A673 (cell line): ENCODE measurements at regions not wholly inside any gene's neighbourhood (a gene's known extent, or its start where the extent isn't known, plus 50 kb on each side); places are given as distances from the start of the nearest gene placed in this dataset.

Experiments
- BruUV-seq: library from RNA; stranded (reverse); fragments of 400-500 nt; replicated peaks from 2 replicates; lab custom pipeline; 2021; lab: Mats Ljungman, UMichigan
- CTCF ChIA-PET: fragments of 300-600 bp; sonication (Branson Sonifier 250); formaldehyde crosslinking; loops from one replicate; lab custom pipeline; 2022; ENCODE audit warnings: antibody characterized with exemption; lab: Charles Lee
- POLR2A ChIA-PET: fragments of 300-600 bp; sonication (Branson Sonifier 250); formaldehyde crosslinking; loops from one replicate; lab custom pipeline; 2022; ENCODE audit warnings: antibody characterized with exemption; ENCODE audit not compliant: low non-redundant PET; lab: Charles Lee
- DNase-seq: peaks from one replicate; pipeline ENCODE4 v3.0.0-alpha.2; 2015; ENCODE audit warnings: low spot score
- H3K27ac ChIP-seq: fragments of 200-600 bp; sonication (generic); 2 replicates; pipeline ENCODE4 v1.5.1; 2016; ENCODE audit warnings: mixed run types, low read depth, mild to moderate bottlenecking, mixed read lengths, antibody characterized with exemption, low read length; ENCODE audit not compliant: poor library complexity, severe bottlenecking
- H3K27me3 ChIP-seq: fragments of 200-600 bp; sonication (generic); replicated peaks from 2 replicates; pipeline ENCODE4 v1.6.1; 2017; ENCODE audit warnings: mixed run types, low read depth, mild to moderate bottlenecking, mixed read lengths, antibody characterized with exemption, low read length; ENCODE audit not compliant: insufficient read depth, poor library complexity
- H3K36me3 ChIP-seq: fragments of 200-600 bp; sonication (generic); 2 replicates; pipeline ENCODE4 v1.6.1; 2016; ENCODE audit warnings: mixed run types, mild to moderate bottlenecking, mixed read lengths, antibody characterized with exemption, low read length; ENCODE audit not compliant: insufficient read depth, poor library complexity, severe bottlenecking
- H3K4me1 ChIP-seq: fragments of 200-600 bp; sonication (generic); 2 replicates; pipeline ENCODE4 v1.6.1; 2017; ENCODE audit warnings: mixed run types, mild to moderate bottlenecking, mixed read lengths, antibody characterized with exemption, low read length; ENCODE audit not compliant: insufficient read depth, poor library complexity, severe bottlenecking
- H3K4me3 ChIP-seq: fragments of 200-600 bp; sonication (generic); 2 replicates; pipeline ENCODE4 v1.5.1; 2016; ENCODE audit warnings: low read depth, mixed run types, mild to moderate bottlenecking, mixed read lengths, low read length; ENCODE audit not compliant: poor library complexity, severe bottlenecking
- H3K9me3 ChIP-seq: fragments of 200-600 bp; sonication (generic); 2 replicates; pipeline ENCODE4 v1.6.1; 2016; ENCODE audit warnings: mixed run types, low read depth, mild to moderate bottlenecking, mixed read lengths, antibody characterized with exemption, low read length; ENCODE audit not compliant: poor library complexity, severe bottlenecking
- CTCF ChIP-seq: fragments of 300-800, 200-600 bp; sonication (generic); conservative IDR thresholded peaks from 2 replicates; pipeline ENCODE4 v1.5.1; 2017; ENCODE audit warnings: low read depth, mild to moderate bottlenecking, antibody characterized with exemption, low read length, moderate library complexity, mixed read lengths
- EZH2 ChIP-seq: fragments of 200-600 bp; sonication (generic); IDR thresholded peaks from 2 replicates; pipeline ENCODE4 v1.6.1; 2017; ENCODE audit warnings: borderline replicate concordance, low read depth, mild to moderate bottlenecking, mixed read lengths, antibody characterized with exemption, low read length; ENCODE audit not compliant: poor library complexity, severe bottlenecking
- intact Hi-C: fragments of 100-400 bp; cut with micrococcal nuclease; formaldehyde crosslinking; loops from one replicate; pipeline ENCODE4 v1.10.0; 2022; ENCODE audit not compliant: unreplicated experiment

- H3K4me3 ChIP-seq: no peak overlapping the region
- H3K4me1 ChIP-seq: no peaks in the 10 kb centered on the region
- ChIA-PET POLR2A (no interaction called here), CTCF (no interaction called here)
- TF ChIP-seq EZH2 (no peak), CTCF (no peak)
- intact Hi-C loops: no loop called here
- H3K36me3 ChIP-seq: no peaks in the 10 kb centered on the region
- DNase-seq: no peak
- no TSS peak for BruUV-seq
- no peaks in the 10 kb centered on the region for H3K9me3 ChIP-seq
- H3K27ac ChIP-seq: no peak overlapping the region
- H3K27me3 ChIP-seq: no peaks in the 10 kb centered on the region
These were observed 362.5 kb downstream of the VPS13C start for GRCh38 chr15:61697796-61698195.

GRCh38 chr15:61689067-61689466 is 371.2 kb downstream of the VPS13C start:
- H3K9me3 ChIP-seq: no peaks in the 10 kb centered on the region
- intact Hi-C loops: no loop called here
- H3K4me3 ChIP-seq: no peak overlapping the region
- no peaks in the 10 kb centered on the region for H3K36me3 ChIP-seq
- TF ChIP-seq EZH2 (no peak), CTCF (no peak)
- H3K27me3 ChIP-seq: no peaks in the 10 kb centered on the region
- no peak for DNase-seq
- POLR2A ChIA-PET: no interaction called here
- H3K4me1 ChIP-seq: no peaks in the 10 kb centered on the region
- no peak overlapping the region for H3K27ac ChIP-seq
- no TSS peak for BruUV-seq
- CTCF ChIA-PET: no interaction called here

DNA sequence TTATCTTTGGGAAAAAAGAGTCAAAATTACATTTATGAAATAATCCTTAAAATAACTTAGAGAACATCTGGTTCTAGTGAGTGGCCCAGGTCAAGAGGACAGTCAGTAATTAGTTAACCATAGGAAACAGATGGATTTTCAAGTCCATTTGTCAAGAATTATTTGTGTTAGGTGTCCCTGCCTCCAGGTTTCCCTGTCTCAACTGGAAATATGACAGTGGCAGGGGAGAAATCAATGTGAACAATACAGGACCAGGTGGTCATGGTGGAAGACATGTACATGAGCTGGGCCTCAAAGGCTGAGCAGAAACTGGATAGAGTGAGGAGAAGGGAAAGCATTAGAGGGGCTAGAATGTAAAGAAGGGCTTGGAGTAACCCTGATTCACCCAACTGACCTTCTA is 372.6 kb downstream of the VPS13C start:
- ChIA-PET POLR2A (no interaction called here), CTCF (no interaction called here)
- no peaks in the 10 kb centered on the region for H3K36me3 ChIP-seq
- no peaks in the 10 kb centered on the region for H3K9me3 ChIP-seq
- H3K4me1 ChIP-seq: no peaks in the 10 kb centered on the region
- intact Hi-C loops: no loop called here
- H3K27me3 ChIP-seq: no peaks in the 10 kb centered on the region
- no peak for TF ChIP-seq EZH2
- TF ChIP-seq CTCF: no peak
- H3K4me3 ChIP-seq: no peak overlapping the region
- DNase-seq: no peak
- BruUV-seq: no TSS peak
- no peak overlapping the region for H3K27ac ChIP-seq
